GM18520 (cell line): ENCODE measurements at regions not wholly inside any gene's neighbourhood (a gene's known extent, or its start where the extent isn't known, plus 50 kb on each side); places are given as distances from the start of the nearest gene placed in this dataset.
"Not testable (repeated sequence)": the region's sequence is repeated elsewhere in the genome, so short reads cannot be mapped to it uniquely, and the experiment has no call there.

Experiments
- ATAC-seq: cut with Tn5 transposase; IDR thresholded peaks from one replicate; pipeline ENCODE4 v1.9.1; 2021; ENCODE audit not compliant: unreplicated experiment

DNA sequence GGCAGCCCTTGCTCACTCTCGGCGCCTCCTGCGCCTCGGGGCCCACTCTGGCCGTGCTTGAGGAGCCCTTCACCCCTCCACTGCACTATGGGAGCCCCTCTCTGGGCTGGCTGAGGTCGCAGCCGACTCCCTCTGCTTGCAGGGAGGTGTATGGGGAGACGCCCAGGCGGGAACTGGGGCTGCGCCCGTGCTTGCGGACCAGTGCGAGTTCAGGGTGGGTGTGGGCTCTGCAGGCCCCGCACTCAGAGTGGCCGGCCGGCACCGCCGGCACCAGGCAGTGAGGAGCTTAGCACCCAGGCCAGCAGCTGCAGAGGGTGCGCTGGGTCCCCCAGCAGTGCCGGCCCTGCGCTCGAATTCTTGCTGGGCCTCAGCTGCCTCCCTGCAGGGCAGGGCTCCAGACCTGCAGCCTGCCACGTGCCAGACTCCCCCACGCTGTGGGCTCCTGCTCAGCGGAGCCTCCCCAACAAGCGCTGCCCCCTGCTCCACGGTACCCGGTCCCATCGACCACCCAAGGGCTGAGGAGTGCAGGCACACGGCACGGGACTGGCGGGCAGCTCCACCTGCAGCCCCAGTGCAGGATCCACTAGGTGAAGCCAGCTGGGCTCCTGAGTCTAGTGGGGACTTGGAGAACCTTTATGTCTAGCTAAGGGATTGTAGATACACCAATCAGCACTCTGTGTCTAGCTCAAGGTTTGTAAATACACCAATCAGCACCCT lies 54.0 kb upstream of the WWC2 start:
- not testable (repeated sequence) for ATAC-seq

DNA sequence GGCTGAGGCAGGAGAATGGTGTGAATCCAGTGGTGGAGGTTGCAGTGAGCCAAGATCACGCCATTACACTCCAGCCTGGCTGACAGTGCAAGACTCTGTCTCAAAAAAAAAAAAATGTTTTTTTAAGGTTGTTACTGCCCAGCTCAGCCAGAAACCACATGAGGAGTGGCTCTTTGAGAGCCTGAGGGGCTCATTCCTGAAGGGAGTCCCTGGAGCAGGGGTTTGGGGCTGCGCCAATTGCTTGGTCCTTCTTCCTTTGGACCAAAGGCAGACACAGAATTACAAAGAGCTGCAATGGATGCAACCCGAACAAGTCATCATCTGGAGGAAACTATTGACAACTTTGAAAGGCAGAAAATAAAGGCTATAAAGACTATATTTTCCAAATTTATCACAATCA lies 60.6 kb upstream of the WWC2 start:
- no peak for ATAC-seq

DNA sequence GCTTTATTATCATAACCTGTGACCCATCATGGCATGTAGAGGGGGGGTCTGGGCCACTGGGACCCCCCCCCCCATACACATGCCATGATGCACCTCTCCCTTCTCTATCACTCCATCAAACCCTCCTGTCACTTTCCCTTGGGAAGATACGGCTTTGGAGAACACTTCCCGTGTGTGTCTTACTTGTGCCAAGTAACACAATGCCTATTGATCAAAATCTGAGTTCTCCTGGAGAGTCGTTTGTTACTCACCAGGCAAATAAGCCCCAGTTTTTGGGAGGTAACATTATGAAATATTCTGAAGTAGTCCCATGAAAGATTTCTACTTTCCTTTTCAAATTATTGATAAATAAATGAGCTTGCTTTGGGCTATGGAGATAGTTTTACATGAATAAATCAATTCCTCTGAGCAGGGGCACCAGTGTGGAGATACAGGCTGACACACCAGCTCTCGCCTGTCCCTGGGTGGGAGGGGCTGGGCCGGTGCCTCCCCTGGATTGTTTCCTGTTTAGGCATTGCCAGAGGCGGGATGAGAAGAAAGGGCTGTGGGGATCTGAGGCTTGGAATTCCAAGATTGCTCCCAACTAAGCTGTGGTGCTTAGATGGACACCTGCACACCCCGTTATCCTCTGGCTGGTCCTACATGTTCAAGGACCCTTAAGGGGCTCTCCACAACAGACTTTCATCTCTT lies 63.2 kb upstream of the WWC2 start:
- no peak for ATAC-seq

- no peak for ATAC-seq
Measured at GRCh38 chr4:183035256-183035655, 63.8 kb upstream of the WWC2 start.

- no peak for ATAC-seq
Measured at GRCh38 chr4:183030823-183031222, 68.2 kb upstream of the WWC2 start.

GRCh38 chr4:183030309-183030708 lies 68.7 kb upstream of the WWC2 start:
- ATAC-seq = no peak

DNA sequence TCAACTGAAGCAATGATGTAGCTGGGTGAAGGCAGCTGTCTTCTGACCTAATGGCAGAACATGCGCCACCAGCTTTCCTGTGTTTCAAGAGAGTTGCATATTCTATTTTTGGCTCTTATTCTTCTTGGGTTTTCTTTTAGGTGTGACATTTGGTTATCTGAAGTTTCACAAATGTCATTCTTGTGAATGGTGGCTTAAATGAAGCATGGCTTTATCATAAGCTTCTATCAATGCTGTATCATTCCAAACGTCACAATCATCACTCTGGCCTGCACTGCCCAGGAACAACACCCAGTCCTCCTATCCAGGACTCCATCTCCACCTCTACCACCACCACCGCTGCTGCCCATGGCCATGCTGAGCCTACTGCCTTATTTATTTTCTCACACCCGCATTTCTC lies 69.7 kb upstream of the WWC2 start:
- ATAC-seq = no peak

DNA sequence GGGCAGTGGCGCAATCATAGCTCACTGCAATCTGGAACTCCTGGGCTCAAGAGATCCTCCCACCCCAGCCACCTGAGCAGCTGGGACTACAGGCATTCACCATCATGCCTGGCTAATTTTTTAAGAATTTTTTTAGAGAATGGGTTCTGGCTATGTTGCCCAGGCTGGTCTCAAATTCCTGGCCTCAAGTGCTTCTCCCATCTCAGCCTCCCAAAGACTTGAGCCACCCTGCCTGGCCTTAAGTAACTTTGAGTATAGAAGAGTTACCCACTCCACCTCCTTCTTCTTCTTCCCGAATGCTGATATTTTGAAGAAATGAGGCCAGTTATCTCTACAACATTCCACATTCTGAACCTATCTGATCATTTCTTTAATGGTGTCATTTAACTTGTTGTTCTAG lies 72.4 kb upstream of the WWC2 start:
- no peak for ATAC-seq

DNA sequence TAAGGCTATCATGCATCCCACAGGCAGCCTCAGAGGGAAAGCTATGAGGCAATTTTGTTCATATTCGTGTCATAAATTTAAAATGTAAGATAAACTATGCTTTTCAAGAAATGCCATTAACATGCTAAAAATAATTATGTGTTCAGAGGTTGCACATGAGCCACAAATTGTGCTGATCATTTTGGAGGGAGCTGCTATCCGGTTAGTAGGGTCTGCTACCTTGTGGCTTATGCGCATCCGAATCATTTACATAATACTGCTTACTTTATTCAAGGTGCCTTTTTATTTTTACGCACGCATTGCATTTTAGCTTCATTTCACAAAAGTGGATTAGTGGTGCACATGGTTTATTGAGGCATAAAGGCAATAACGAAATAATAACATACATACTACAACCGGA lies 76.4 kb upstream of the WWC2 start:
- no peak for ATAC-seq

- no peak for ATAC-seq
Measured at GRCh38 chr4:183017962-183018361, 81.1 kb upstream of the WWC2 start.

GRCh38 chr4:183014361-183015084 lies 84.5 kb upstream of the WWC2 start:
- no peak for ATAC-seq

DNA sequence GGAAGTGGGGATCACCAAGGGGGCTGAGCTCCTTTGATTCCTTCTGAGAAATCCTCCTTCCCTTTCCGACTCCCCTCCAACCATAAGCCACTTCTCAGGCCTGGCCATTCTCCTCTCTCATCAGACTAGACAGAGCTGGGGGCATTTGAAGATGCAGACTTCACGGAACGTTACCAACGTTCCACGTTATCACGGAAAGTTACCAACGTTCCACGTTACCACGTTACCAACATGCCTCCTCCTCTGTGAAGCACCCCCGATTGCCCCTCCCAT lies 85.4 kb upstream of the WWC2 start:
- ATAC-seq = no peak

DNA sequence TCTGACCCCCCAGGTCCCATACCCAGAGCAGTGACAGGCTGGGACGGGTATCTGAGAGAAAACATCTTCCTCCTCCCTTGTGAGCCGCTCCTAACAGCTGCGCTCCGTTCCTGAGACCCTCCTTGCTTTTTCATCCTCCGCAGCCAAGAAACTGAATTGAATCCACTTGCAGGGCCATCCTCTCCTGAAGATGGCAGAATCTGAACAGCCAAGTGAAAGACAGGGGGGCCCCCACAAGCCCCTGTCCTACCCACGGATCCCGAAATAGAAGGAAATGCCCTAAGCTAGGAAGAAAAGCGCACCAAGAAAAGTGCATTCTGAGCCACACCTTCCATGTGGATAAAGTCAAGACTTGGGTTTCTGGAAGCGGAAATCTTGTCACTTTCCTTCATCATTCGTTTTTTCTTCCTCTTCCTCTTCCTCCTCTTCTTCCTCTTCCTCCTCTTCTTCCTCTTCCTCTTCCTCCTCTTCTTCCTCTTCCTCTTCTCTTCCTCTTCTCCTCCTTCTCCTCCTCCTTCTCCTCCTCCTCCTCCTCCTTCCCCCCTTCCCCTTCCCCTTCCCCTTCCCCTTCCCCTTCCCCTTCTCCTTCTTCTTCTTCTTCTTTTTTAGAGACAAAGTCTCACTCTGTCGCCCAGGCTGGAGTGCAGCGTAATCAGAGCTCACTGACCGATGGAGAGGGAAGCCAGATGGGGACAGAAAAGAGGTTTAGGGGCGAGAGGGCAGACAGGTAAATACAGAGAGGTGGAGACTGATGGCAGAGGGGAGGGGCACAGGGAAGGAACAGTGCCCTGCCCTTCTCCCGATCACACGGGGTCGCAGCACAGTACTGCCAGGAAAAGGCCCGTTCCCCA lies 86.0 kb upstream of the WWC2 start:
- ATAC-seq = no peak

GRCh38 chr4:183011213-183011907 lies 87.7 kb upstream of the WWC2 start:
- no peak for ATAC-seq

- no peak for ATAC-seq
Measured at GRCh38 chr4:183008492-183008891, 90.6 kb upstream of the WWC2 start.

DNA sequence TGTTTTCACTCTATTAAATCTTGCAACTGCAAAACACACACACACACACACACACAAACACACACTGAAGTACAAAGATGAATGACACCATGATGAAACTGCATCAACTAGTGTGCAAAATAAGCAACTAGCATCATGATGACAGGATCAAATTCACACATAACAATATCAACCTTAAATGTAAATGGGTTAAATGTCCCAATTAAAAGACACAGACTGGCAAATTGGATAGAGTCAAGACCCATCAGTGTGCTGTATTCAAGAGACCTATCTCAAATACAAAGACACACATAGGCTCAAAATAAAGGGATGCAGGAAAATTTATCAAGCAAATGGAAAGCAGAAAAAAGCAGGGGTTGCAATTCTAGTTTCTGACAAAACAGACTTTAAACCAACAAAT lies 87.2 kb upstream of the DCTD start:
- ATAC-seq = not testable (repeated sequence)

GRCh38 chr4:182994171-182994570 lies 77.0 kb upstream of the DCTD start:
- ATAC-seq = no peak

DNA sequence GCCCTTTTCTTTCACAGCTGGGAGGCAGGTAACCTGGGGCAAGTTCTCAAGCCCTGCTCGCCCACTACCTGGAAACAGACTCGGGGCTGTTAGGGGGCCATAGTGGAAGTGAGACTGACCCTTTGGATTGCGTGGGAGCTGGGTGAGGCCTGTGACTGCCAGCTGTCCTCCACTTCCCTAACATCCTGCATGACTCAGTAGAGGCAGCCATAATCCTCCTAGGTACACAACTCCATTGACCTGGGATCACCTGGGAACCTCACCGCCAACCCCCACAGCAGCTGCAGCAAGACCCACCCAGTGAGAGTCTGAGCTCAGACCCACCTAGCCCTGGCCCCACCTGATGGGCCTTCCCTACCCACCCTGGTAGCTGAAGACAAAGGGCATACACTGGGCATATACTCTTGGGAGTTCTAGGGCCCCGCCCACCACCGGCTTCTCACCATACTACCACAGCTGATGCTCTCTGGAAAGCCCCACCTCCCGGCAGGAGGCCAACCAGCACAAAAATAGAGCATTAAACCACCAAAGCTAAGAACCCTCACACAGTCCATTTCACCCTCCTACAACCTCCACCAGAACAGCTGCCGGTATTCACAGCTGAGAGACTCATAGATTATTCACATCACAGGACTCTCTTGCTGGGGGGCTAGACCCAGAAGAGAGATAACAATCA lies 61.1 kb upstream of the DCTD start:
- peak; percentile 65 for ATAC-seq

- peak; percentile 77 for ATAC-seq
Measured at GRCh38 chr4:182975806-182976205, 58.6 kb upstream of the DCTD start.

GRCh38 chr4:182973941-182974340 lies 56.8 kb upstream of the DCTD start:
- no peak for ATAC-seq
